HEK293 (cell line): ENCODE measurements at regions not wholly inside any gene's neighbourhood (a gene's known extent, or its start where the extent isn't known, plus 50 kb on each side); places are given as distances from the start of the nearest gene placed in this dataset.

Experiments
- CTCF ChIA-PET: fragments of 350-600 bp; formaldehyde crosslinking; extraction: SDS; loops from one replicate; lab custom pipeline; 2021; ENCODE audit warnings: antibody characterized with exemption; lab: Yijun Ruan, JAX
- POLR2A ChIA-PET: fragments of 300-600 bp; formaldehyde crosslinking; extraction: SDS; loops from one replicate; lab custom pipeline; 2020; ENCODE audit warnings: antibody characterized with exemption, inconsistent platforms; lab: Yijun Ruan, JAX
- H3K27ac ChIP-seq: fragments of 200-500 bp; sonication (Bioruptor generic); 2 replicates; pipeline ENCODE4 v1.5.1; 2014; ENCODE audit warnings: low read depth, low read length, control low read depth, inconsistent platforms; ENCODE audit errors: extremely low read depth
- H3K36me3 ChIP-seq, 2 experiments: fragments of 200-500 bp in 1 of 2; sonication (Bioruptor generic) in 1 of 2; 1 replicate in 1 of 2; 2 replicates in 1 of 2; pipeline ENCODE4 v1.5.1; 2014 to 2017; ENCODE audit warnings: inconsistent platforms in 2 of 2, low read length in 2 of 2; ENCODE audit not compliant: control insufficient read depth in 2 of 2, insufficient read depth in 1 of 2
- H3K4me1 ChIP-seq: fragments of 200-500 bp; sonication (Bioruptor generic); 2 replicates; pipeline ENCODE4 v1.5.1; 2014; ENCODE audit warnings: mild to moderate bottlenecking, low read length, inconsistent platforms; ENCODE audit not compliant: control insufficient read depth, insufficient read depth
- H3K4me3 ChIP-seq: 2 replicates; pipeline ENCODE4 v1.5.1; 2011; ENCODE audit warnings: low read depth, mild to moderate bottlenecking, control low read depth, low read length, moderate library complexity
- H3K9me3 ChIP-seq: fragments of 200-500 bp; sonication (Bioruptor generic); 2 replicates; pipeline ENCODE4 v1.5.1; 2014; ENCODE audit warnings: low read depth, low read length, inconsistent platforms; ENCODE audit not compliant: control insufficient read depth, insufficient read depth
- FEZF1 ChIP-seq: fragments of 450-650 bp; formaldehyde crosslinking; IDR thresholded peaks from 2 replicates; pipeline ENCODE4 v1.5.1; 2016; ENCODE audit warnings: missing biosample characterization, missing genetic modification characterization
- GFI1B ChIP-seq: fragments of 450-650 bp; formaldehyde crosslinking; IDR thresholded peaks from 2 replicates; pipeline ENCODE4 v1.5.1; 2016; ENCODE audit warnings: missing biosample characterization, missing genetic modification characterization
- HOXD13 ChIP-seq: sonication (generic); formaldehyde crosslinking; IDR thresholded peaks from 2 replicates; pipeline ENCODE4 v1.8.0; 2022; ENCODE audit warnings: missing genetic modification reagents, borderline replicate concordance
- KLF10 ChIP-seq: fragments of 450-650 bp; IDR thresholded peaks from 2 replicates; pipeline ENCODE4 v1.5.1; 2018; ENCODE audit warnings: missing biosample characterization, mild to moderate bottlenecking, missing genetic modification characterization
- KLF8 ChIP-seq: fragments of 450-650 bp; formaldehyde crosslinking; IDR thresholded peaks from 2 replicates; pipeline ENCODE4 v1.5.1; 2016; ENCODE audit warnings: missing biosample characterization, missing genetic modification characterization
- PRDM6 ChIP-seq: fragments of 450-650 bp; formaldehyde crosslinking; IDR thresholded peaks from 2 replicates; pipeline ENCODE4 v1.5.1; 2017; ENCODE audit warnings: missing biosample characterization, missing genetic modification characterization
- ZIC2 ChIP-seq: fragments of 450-650 bp; formaldehyde crosslinking; IDR thresholded peaks from 2 replicates; pipeline ENCODE4 v1.5.1; 2016; ENCODE audit warnings: missing biosample characterization, missing genetic modification characterization
- ZNF140 ChIP-seq: fragments of 450-650 bp; formaldehyde crosslinking; IDR thresholded peaks from 2 replicates; pipeline ENCODE4 v1.5.1; 2016; ENCODE audit warnings: missing biosample characterization, missing genetic modification characterization
- ZNF155 ChIP-seq: fragments of 450-650 bp; formaldehyde crosslinking; IDR thresholded peaks from 2 replicates; pipeline ENCODE4 v1.5.1; 2016; ENCODE audit warnings: missing biosample characterization, missing genetic modification characterization
- ZNF221 ChIP-seq: fragments of 450-650 bp; formaldehyde crosslinking; IDR thresholded peaks from 2 replicates; pipeline ENCODE4 v1.5.1; 2017; ENCODE audit warnings: missing biosample characterization, missing genetic modification characterization, borderline replicate concordance
- ZNF26 ChIP-seq: fragments of 450-650 bp; formaldehyde crosslinking; IDR thresholded peaks from 2 replicates; pipeline ENCODE4 v1.5.1; 2016; ENCODE audit warnings: missing biosample characterization, missing genetic modification characterization
- ZNF362 ChIP-seq: fragments of 450-650 bp; formaldehyde crosslinking; IDR thresholded peaks from 2 replicates; pipeline ENCODE4 v1.5.1; 2016; ENCODE audit warnings: missing biosample characterization, missing genetic modification characterization
- ZNF513 ChIP-seq: fragments of 450-650 bp; IDR thresholded peaks from 2 replicates; pipeline ENCODE4 v1.5.1; 2018; ENCODE audit warnings: missing biosample characterization, missing genetic modification characterization
- ZNF660 ChIP-seq: fragments of 450-650 bp; IDR thresholded peaks from 2 replicates; pipeline ENCODE4 v1.5.1; 2018; ENCODE audit warnings: missing biosample characterization, mild to moderate bottlenecking, missing genetic modification characterization
- ZSCAN30 ChIP-seq: fragments of 450-650 bp; IDR thresholded peaks from 2 replicates; pipeline ENCODE4 v1.5.1; 2018; ENCODE audit warnings: missing biosample characterization, mild to moderate bottlenecking, missing genetic modification characterization, moderate library complexity

GRCh38 chr3:177317247-177317646 is 120.0 kb upstream of the TBL1XR1 start:
- H3K36me3 ChIP-seq, result no peaks in the 10 kb centered on the region
- no peak overlapping the region for H3K4me3 ChIP-seq
- CTCF ChIA-PET, result no interaction called here
- no peak for TF ChIP-seq ZNF362 (tag by site-specific recombination)
- TF ChIP-seq ZNF140 (tag by site-specific recombination), result no peak
- H3K4me1 ChIP-seq, result no peaks in the 10 kb centered on the region
- H3K27ac ChIP-seq, result no peak overlapping the region
- POLR2A ChIA-PET, result no interaction called here
- H3K9me3 ChIP-seq, result no peaks in the 10 kb centered on the region

GRCh38 chr3:177318559-177318958 is 121.3 kb upstream of the TBL1XR1 start:
- TF ChIP-seq HOXD13, result no peak
- no peak for TF ChIP-seq FEZF1 (tag by site-specific recombination)
- no peak for TF ChIP-seq ZNF155 (tag by site-specific recombination)
- no peak for TF ChIP-seq KLF8 (tag by site-specific recombination)
- TF ChIP-seq ZNF660 (tag by site-specific recombination), result no peak
- no peak for TF ChIP-seq ZSCAN30 (tag by site-specific recombination)
- TF ChIP-seq ZNF221 (tag by site-specific recombination), result no peak
- no peak for TF ChIP-seq ZIC2 (tag by site-specific recombination)
- no peak for TF ChIP-seq ZNF26
- no peak for TF ChIP-seq PRDM6
- TF ChIP-seq GFI1B (tag by site-specific recombination), result no peak
- TF ChIP-seq, all 188 proteins: peak for 0
- H3K27ac ChIP-seq, result no peak overlapping the region

GRCh38 chr3:177320765-177321247 is 123.5 kb upstream of the TBL1XR1 start:
- POLR2A ChIA-PET, result no interaction called here
- TF ChIP-seq ZNF513 (tag by site-specific recombination) (no peak), KLF10 (tag by site-specific recombination) (no peak)
- TF ChIP-seq, all 188 proteins: peak for 0
- H3K4me1 ChIP-seq, result no peaks in the 10 kb centered on the region
- H3K36me3 ChIP-seq, result no peaks in the 10 kb centered on the region
- no peak overlapping the region for H3K27ac ChIP-seq
- no peaks in the 10 kb centered on the region for H3K9me3 ChIP-seq
- CTCF ChIA-PET, result no interaction called here
- H3K4me3 ChIP-seq, result no peak overlapping the region

More at GRCh38 chr3:177318559-177318958, 121.3 kb upstream of the TBL1XR1 start:
- Histone ChIP-seq H3K36me3 (no peaks in the 10 kb centered on the region), H3K4me3 (no peak overlapping the region), H3K9me3 (no peaks in the 10 kb centered on the region), H3K4me1 (no peaks in the 10 kb centered on the region)
- ChIA-PET CTCF (interaction anchor here (0.6 kb wide), 1 partner anchor 93 kb away, joined by 3 read pairs; no protein-coding TSS in a partner anchor), POLR2A (no interaction called here)
